Right hindlimb (tissue), 1 donor: ENCODE measurements at regions not wholly inside any gene's neighbourhood (a gene's known extent, or its start where the extent isn't known, plus 50 kb on each side); places are given as distances from the start of the nearest gene placed in this dataset.

Source experiments
- DNase-seq: peaks from one replicate; pipeline ENCODE4 v3.0.0-alpha.2; 2018

- DNase-seq = no peak
Observed at GRCh38 chr9:85427772-85428171, 314.0 kb downstream of the AGTPBP1 start.

- peak; percentile 55 for DNase-seq
Observed at GRCh38 chr9:85425153-85425611, 316.6 kb downstream of the AGTPBP1 start.

- DNase-seq = no peak
Observed at GRCh38 chr9:85423422-85423821, 318.3 kb downstream of the AGTPBP1 start.

GRCh38 chr9:85421641-85422040, 320.1 kb downstream of the AGTPBP1 start:
- DNase-seq = no peak

- no peak for DNase-seq
Observed at GRCh38 chr9:85420750-85421149, 321.0 kb downstream of the AGTPBP1 start.

DNA sequence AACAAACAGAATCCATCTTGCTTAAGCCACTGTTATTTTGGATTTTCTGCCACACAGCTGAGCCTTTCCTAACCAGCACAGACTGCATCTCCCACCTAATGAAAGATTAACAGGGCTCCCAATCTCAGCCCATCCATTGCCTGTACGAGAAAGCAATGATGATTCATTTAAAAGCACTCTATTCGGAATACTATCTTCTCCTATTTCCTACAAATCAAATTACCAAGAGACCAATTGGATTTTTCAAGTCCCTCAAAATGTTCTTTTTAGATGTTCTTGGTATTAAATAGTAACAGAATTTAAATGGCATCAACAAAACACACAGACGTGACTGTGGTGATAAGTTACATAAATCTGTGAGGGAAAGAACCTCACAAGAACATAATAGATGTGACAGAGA, 324.1 kb downstream of the AGTPBP1 start:
- DNase-seq = no peak

DNA sequence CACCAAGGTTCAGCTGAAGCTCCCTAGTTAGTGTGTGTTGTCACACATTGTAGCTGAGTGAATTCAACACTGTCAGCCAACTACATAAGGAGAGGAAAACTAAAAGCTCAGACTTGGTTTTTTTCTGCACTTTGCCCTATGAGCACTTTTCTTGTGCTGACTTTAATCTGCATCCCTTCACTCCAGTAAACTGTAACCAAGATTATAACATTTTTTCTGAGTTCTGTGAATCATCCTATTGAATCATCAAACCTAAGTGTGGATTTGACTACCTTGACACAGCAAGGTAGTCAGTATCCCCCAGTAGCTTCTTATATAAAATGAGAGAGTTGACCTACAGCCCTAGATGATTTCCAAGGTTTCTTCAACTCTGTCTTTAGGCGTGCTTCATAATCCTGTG, 325.0 kb downstream of the AGTPBP1 start:
- no peak for DNase-seq

GRCh38 chr9:85414390-85414789, 327.4 kb downstream of the AGTPBP1 start:
- DNase-seq = no peak

DNA sequence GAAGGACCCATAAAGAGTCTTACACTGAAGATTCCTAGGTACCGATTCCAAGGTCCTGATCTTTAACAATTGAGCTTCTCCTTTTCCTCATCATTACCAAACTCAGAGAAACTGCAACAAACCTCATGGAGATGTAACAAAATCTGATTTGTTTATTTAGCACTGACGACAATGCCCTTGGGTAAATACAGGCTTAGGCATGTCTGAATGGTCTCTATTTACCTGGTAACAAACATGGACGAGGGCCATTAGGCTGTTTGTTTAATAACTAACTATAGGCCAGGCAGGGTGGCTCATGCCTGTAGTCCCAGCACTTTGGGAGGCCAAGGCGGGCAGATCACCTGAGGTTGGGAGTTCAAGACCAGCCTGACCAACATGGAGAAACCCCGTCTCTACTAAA, 333.3 kb downstream of the AGTPBP1 start:
- no peak for DNase-seq

GRCh38 chr9:85405566-85405950, 336.2 kb downstream of the AGTPBP1 start:
- DNase-seq = no peak

- no peak for DNase-seq
Observed at GRCh38 chr9:85404911-85405565, 336.7 kb downstream of the AGTPBP1 start.

DNA sequence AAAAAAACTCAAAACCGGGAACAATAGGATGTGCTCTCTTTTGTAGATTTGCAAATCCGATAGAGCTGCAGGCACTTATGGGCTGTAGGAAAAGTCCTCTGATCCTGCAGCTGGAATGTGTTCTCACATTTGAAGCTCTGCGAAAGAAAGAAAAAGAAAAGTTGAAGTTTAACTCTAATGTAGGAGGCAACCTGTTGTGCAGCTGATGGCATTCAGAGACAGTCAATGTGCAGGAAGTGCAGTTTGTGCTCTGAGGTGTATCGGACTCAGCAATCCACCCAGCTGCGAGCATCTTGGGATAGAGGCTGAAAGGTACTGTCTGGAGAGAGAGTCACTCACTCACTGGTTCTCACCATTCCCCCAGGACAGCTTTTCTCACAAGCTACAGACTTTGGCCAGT, 339.2 kb downstream of the AGTPBP1 start:
- DNase-seq = no peak

DNA sequence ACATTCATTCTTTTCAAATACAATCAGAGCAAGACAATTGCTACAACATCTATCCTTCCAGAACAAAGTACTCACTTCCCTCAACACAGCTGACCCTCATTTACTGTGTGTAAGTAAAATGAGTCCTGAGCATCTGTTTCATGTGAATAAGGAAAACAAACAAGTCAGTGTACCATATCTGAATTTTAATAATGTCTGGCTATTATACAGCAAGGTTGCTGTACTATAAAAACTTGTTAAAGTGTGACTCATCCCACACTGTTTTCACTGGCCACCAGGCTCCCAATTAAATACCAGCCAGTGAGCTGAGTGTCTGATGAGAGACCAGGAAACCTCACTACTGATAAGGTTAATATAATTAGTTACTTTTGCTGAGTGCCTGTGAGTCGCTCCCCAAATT, 339.8 kb downstream of the AGTPBP1 start:
- no peak for DNase-seq

- DNase-seq = no peak
Observed at GRCh38 chr9:85397005-85397404, 344.7 kb downstream of the AGTPBP1 start.

GRCh38 chr9:85392260-85392659, 349.5 kb downstream of the AGTPBP1 start:
- DNase-seq = no peak

DNA sequence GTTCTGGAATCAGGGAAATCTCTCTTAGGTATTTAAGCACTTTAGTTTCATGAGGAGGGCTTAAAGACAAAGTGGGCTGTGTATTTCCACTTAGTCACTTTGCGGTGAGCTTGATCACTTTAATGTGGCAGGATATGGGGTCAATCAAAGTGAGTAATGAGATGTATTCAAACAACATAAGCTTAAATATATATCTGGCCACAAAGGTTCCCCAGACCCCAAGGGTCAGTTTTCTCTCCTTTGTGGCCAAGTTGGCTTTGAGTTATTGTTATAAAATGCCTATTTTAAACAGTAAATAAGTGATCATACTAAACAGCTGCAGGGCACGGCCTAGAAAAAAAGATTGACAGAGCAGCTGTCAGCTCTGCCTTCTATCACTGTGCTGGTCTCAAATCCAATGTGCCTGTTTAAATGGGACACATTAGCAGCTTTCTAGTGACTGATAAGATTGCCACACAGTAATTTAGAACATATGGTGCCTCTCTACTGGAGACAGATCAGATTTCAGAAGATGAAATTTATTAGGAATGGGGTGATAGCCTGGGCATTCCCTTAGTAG, 363.9 kb downstream of the AGTPBP1 start:
- peak; percentile 47 for DNase-seq

DNA sequence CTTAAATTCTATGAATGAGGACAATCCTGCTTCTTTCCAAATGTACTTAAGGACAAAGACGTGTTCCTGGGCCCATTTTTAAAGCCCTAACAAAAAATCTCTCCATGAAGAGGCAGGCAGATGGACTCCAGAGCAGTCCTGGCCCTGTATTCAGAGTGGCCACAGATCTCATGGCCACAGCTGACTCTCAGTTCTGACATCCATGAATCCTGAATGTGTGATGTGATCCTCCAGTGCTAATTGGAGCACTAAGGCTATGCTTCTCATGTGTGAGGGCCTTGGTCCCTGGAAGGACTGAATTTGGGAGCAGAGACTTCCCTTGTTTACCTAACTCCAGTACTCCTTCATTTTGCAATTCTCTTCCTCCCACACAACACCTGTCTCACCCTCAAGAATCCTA, 373.0 kb downstream of the AGTPBP1 start:
- DNase-seq = no peak

GRCh38 chr9:85359161-85359560, 382.6 kb downstream of the AGTPBP1 start:
- no peak for DNase-seq

GRCh38 chr9:85349046-85349445, 392.7 kb downstream of the AGTPBP1 start:
- DNase-seq = no peak

- no peak for DNase-seq
Observed at GRCh38 chr9:85347541-85347940, 394.2 kb downstream of the AGTPBP1 start.

GRCh38 chr9:85344901-85345300, 396.9 kb downstream of the AGTPBP1 start:
- no peak for DNase-seq

GRCh38 chr9:85339338-85339737, 402.4 kb downstream of the AGTPBP1 start:
- DNase-seq = no peak

DNA sequence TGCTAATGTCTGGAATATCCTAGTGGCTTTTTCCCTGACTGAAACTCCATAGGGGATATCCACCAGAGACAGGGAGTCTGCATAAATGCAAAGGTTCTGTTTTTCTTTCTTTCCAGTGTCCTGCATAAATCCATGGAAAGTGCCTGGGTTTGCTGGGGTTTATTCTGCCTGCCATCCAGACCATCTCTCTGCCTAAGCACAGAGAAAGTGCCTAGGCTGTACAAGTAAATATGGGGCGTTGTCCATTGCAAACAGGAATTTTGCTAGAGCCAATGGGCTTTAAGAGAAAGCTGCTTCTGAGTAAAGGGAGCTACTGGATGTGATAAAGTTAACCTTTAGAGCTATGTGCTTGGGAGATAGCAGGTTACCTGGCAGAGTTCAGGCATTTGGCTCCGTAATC, 407.5 kb downstream of the AGTPBP1 start:
- DNase-seq = no peak

- no peak for DNase-seq
Observed at GRCh38 chr9:85332487-85332886, 409.3 kb downstream of the AGTPBP1 start.

DNA sequence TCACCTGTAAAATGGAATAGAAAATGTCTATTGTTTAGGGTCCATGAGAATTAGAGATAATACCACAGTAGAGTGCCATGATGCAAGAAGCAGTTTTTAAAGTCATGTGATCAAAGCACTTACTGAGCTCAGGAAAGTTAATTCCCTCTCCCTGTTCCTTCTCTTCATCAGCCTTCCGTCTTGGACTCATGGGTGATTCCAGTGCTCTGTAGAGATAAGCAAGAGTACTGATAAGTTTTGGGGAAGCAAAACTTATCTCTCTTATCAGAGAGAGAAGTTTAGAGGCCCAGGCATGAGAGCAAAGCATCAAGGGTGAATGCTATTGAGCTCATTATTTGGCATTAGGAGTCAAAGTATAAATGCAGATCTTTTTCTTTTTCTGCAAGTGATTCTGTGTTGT, 410.1 kb downstream of the AGTPBP1 start:
- DNase-seq = no peak
